Trophoblast cell (in vitro differentiated cells and primary cell): ENCODE measurements at regions not wholly inside any gene's neighbourhood (a gene's known extent, or its start where the extent isn't known, plus 50 kb on each side); places are given as distances from the start of the nearest gene placed in this dataset.

Experiments used
- DNase-seq, 2 donors: peaks; one replicate each; pipeline ENCODE4 v3.0.0-alpha.2; 2016
- H2AFZ ChIP-seq: 2 replicates; pipeline ENCODE4 v1.6.1; 2013; ENCODE audit warnings: low read length, moderate library complexity, mild to moderate bottlenecking; ENCODE audit not compliant: insufficient read depth, poor library complexity
- H2AK5ac ChIP-seq: 2 replicates; pipeline ENCODE4 v1.6.1; 2013; ENCODE audit warnings: mild to moderate bottlenecking, low read length
- H2BK120ac ChIP-seq: 2 replicates; pipeline ENCODE4 v1.6.1; 2013; ENCODE audit warnings: low read length, mild to moderate bottlenecking, moderate library complexity; ENCODE audit not compliant: insufficient read depth, poor library complexity
- H2BK12ac ChIP-seq: 2 replicates; pipeline ENCODE4 v1.6.1; 2013; ENCODE audit warnings: mild to moderate bottlenecking, low read length, moderate library complexity
- H2BK5ac ChIP-seq: 2 replicates; pipeline ENCODE4 v1.6.1; 2013; ENCODE audit warnings: low read length, low read depth, moderate library complexity, mild to moderate bottlenecking; ENCODE audit not compliant: poor library complexity
- H3K14ac ChIP-seq: 2 replicates; pipeline ENCODE4 v1.6.1; 2013; ENCODE audit warnings: mild to moderate bottlenecking, low read length
- H3K18ac ChIP-seq: 2 replicates; pipeline ENCODE4 v1.6.1; 2013; ENCODE audit warnings: mild to moderate bottlenecking, low read length
- H3K23ac ChIP-seq: 2 replicates; pipeline ENCODE4 v1.6.1; 2013; ENCODE audit warnings: low read length
- H3K27ac ChIP-seq: 2 replicates; pipeline ENCODE4 v1.5.1; 2013; ENCODE audit warnings: low read depth, mild to moderate bottlenecking, inconsistent platforms, low read length, moderate library complexity
- H3K27me3 ChIP-seq: 2 replicates; pipeline ENCODE4 v1.6.1; 2013; ENCODE audit warnings: inconsistent platforms, mild to moderate bottlenecking, low read length, moderate library complexity; ENCODE audit not compliant: insufficient read depth
- H3K36me3 ChIP-seq, 2 experiments: 1 replicate in 1 of 2; 2 replicates in 1 of 2; pipeline ENCODE4 v1.6.1; 2013; ENCODE audit warnings: low read length in 2 of 2, mild to moderate bottlenecking in 2 of 2, moderate library complexity in 1 of 2; ENCODE audit not compliant: insufficient read depth in 2 of 2, control insufficient read depth in 1 of 2
- H3K4ac ChIP-seq: 2 replicates; pipeline ENCODE4 v1.6.1; 2013; ENCODE audit warnings: low read depth, mild to moderate bottlenecking, low read length, moderate library complexity
- H3K4me1 ChIP-seq, 2 experiments: 1 replicate in 1 of 2; 2 replicates in 1 of 2; pipeline ENCODE4 v1.6.1; 2013; ENCODE audit warnings: low read length in 2 of 2, mild to moderate bottlenecking in 2 of 2, moderate library complexity in 1 of 2; ENCODE audit not compliant: insufficient read depth in 2 of 2, control insufficient read depth in 1 of 2
- H3K4me2 ChIP-seq: 2 replicates; pipeline ENCODE4 v1.6.1; 2013; ENCODE audit warnings: inconsistent platforms, mild to moderate bottlenecking, low read length, moderate library complexity
- H3K4me3 ChIP-seq: 2 replicates; pipeline ENCODE4 v1.5.1; 2013; ENCODE audit warnings: mild to moderate bottlenecking, low read depth, low read length, inconsistent platforms
- H3K79me1 ChIP-seq: one replicate; pipeline ENCODE4 v1.6.1; 2013; ENCODE audit warnings: low read length
- H3K79me2 ChIP-seq: 2 replicates; pipeline ENCODE4 v1.6.1; 2013; ENCODE audit warnings: low read length, mild to moderate bottlenecking; ENCODE audit not compliant: control insufficient read depth, insufficient read depth, poor library complexity
- H3K9ac ChIP-seq: 2 replicates; pipeline ENCODE4 v1.6.1; 2013; ENCODE audit warnings: mild to moderate bottlenecking, low read length
- H3K9me3 ChIP-seq: 2 replicates; pipeline ENCODE4 v1.6.1; 2013; ENCODE audit warnings: low read depth, mild to moderate bottlenecking, control low read depth, inconsistent platforms, low read length; ENCODE audit not compliant: insufficient read depth
- H4K12ac ChIP-seq: 2 replicates; pipeline ENCODE4 v1.6.1; 2013; ENCODE audit warnings: low read depth, mild to moderate bottlenecking, low read length, moderate library complexity
- H4K8ac ChIP-seq: 2 replicates; pipeline ENCODE4 v1.6.1; 2013; ENCODE audit warnings: low read depth, mild to moderate bottlenecking, low read length, moderate library complexity
- H4K91ac ChIP-seq: one replicate; pipeline ENCODE4 v1.6.1; 2013; ENCODE audit warnings: low read depth, mild to moderate bottlenecking, low read length, moderate library complexity
- WGBS: extraction: QIAGEN DNeasy Blood & Tissue Kit; methylation state at CpG from one replicate; pipeline ENCODE4 v1.1.7; 2013; ENCODE audit warnings: missing lambda C conversion rate; ENCODE audit not compliant: insufficient read length, insufficient coverage; ENCODE audit errors: extremely low coverage; 5-methylcytosine and 5-hydroxymethylcytosine counted together

GRCh38 chr6:77318256-77318655 lies 145.0 kb downstream of the HTR1B start:
- Histone ChIP-seq H3K9ac (no peak overlapping the region), H4K91ac (no peak overlapping the region), H3K9me3 (no peaks in the 10 kb centered on the region), H3K79me2 (no peaks in the 10 kb centered on the region), H3K36me3 (no peaks in the 10 kb centered on the region), H3K27ac (no peak overlapping the region), H2BK120ac (no peak overlapping the region), H3K79me1 (no peaks in the 10 kb centered on the region), H2AFZ (no peak overlapping the region), H3K4me1 (no peaks in the 10 kb centered on the region), H2BK5ac (no peak overlapping the region), H3K14ac (no peak overlapping the region), H2AK5ac (no peak overlapping the region), H3K4me2 (no peak overlapping the region), H3K4me3 (no peak overlapping the region), H3K27me3 (no peaks in the 10 kb centered on the region), H4K12ac (no peak overlapping the region), H4K8ac (no peak overlapping the region), H3K23ac (no peak overlapping the region), H2BK12ac (no peak overlapping the region), H3K4ac (no peak overlapping the region), H3K18ac (no peak overlapping the region)
- no CpG with 5 or more reads among the region's 1 CpG for WGBS
- no peak for DNase-seq

- Histone ChIP-seq H3K23ac (no peak overlapping the region), H4K91ac (no peak overlapping the region), H3K4me3 (no peak overlapping the region), H3K27me3 (no peaks in the 10 kb centered on the region), H3K14ac (no peak overlapping the region), H2BK5ac (no peak overlapping the region), H3K4ac (no peak overlapping the region), H3K9ac (no peak overlapping the region), H2AK5ac (no peak overlapping the region), H3K36me3 (no peaks in the 10 kb centered on the region), H3K9me3 (no peaks in the 10 kb centered on the region), H2BK120ac (no peak overlapping the region), H3K18ac (no peak overlapping the region), H4K12ac (no peak overlapping the region), H3K79me1 (no peaks in the 10 kb centered on the region), H4K8ac (no peak overlapping the region), H3K79me2 (no peaks in the 10 kb centered on the region), H3K27ac (no peak overlapping the region), H3K4me2 (no peak overlapping the region), H2AFZ (no peak overlapping the region), H3K4me1 (no peaks in the 10 kb centered on the region), H2BK12ac (no peak overlapping the region)
- WGBS, result no CpG with 5 or more reads among the region's 1 CpG
- DNase-seq, result no peak
Measured at GRCh38 chr6:77313595-77313994, 149.7 kb downstream of the HTR1B start.

GRCh38 chr6:77299931-77300330 lies 163.4 kb downstream of the HTR1B start:
- Histone ChIP-seq H3K9me3 (no peaks in the 10 kb centered on the region), H3K36me3 (no peaks in the 10 kb centered on the region), H3K23ac (no peak overlapping the region)

GRCh38 chr6:77298283-77298682 lies 165.0 kb downstream of the HTR1B start:
- Histone ChIP-seq H2AFZ (no peak overlapping the region), H3K23ac (no peak overlapping the region), H2BK120ac (no peak overlapping the region), H3K27me3 (no peaks in the 10 kb centered on the region), H4K12ac (no peak overlapping the region), H3K18ac (no peak overlapping the region), H3K14ac (no peak overlapping the region), H2BK5ac (no peak overlapping the region), H3K9me3 (no peaks in the 10 kb centered on the region), H3K4me1 (peaks cover 0 to 2% of the 10 kb centered on the region in 2 experiments), H3K79me2 (no peaks in the 10 kb centered on the region), H3K79me1 (no peaks in the 10 kb centered on the region), H4K8ac (no peak overlapping the region), H3K36me3 (no peaks in the 10 kb centered on the region), H2BK12ac (no peak overlapping the region), H3K4ac (no peak overlapping the region), H3K27ac (no peak overlapping the region), H3K9ac (no peak overlapping the region), H2AK5ac (no peak overlapping the region), H4K91ac (no peak overlapping the region), H3K4me2 (no peak overlapping the region), H3K4me3 (no peak overlapping the region)
- DNase-seq, result no peak
- WGBS, result no CpG with 5 or more reads among the region's 1 CpG

More at GRCh38 chr6:77299931-77300330, 163.4 kb downstream of the HTR1B start:
- H3K4me2 ChIP-seq, result no peak overlapping the region
- no peaks in the 10 kb centered on the region for H3K27me3 ChIP-seq
- H2AFZ ChIP-seq, result no peak overlapping the region
- no peak overlapping the region for H2BK12ac ChIP-seq
- H3K27ac ChIP-seq, result no peak overlapping the region
- no CpG with 5 or more reads among the region's 1 CpG for WGBS
- DNase-seq, result no peak
- H4K8ac ChIP-seq, result no peak overlapping the region
- H4K12ac ChIP-seq, result no peak overlapping the region
- H2BK5ac ChIP-seq, result no peak overlapping the region
- H2AK5ac ChIP-seq, result no peak overlapping the region
- H3K18ac ChIP-seq, result no peak overlapping the region
- no peak overlapping the region for H3K9ac ChIP-seq
- no peaks in the 10 kb centered on the region for H3K79me1 ChIP-seq
- no peak overlapping the region for H3K14ac ChIP-seq
- H4K91ac ChIP-seq, result no peak overlapping the region
- H3K79me2 ChIP-seq, result no peaks in the 10 kb centered on the region
- H3K4me3 ChIP-seq, result no peak overlapping the region
- H2BK120ac ChIP-seq, result no peak overlapping the region
- H3K4ac ChIP-seq, result no peak overlapping the region
- H3K4me1 ChIP-seq, result no peaks in the 10 kb centered on the region
